ENCODE measurements at regions not wholly inside any gene's neighbourhood (a gene's known extent, or its start where the extent isn't known, plus 50 kb on each side); places are given as distances from the start of the nearest gene placed in this dataset.

GRCh38 chr13:104817271-104817670 lies 1718.2 kb downstream of the EFNB2 start:
- no peak for TF ChIP-seq CTCF (conservative IDR thresholded peaks at IDR 0.05; ENCODE audit: low read depth, low read length)
- no peak for DNase-seq (ENCODE audit: low read depth)

GRCh38 chr13:104816726-104817125 lies 1718.7 kb downstream of the EFNB2 start:
- no peak for DNase-seq (ENCODE audit: low read depth)
- TF ChIP-seq CTCF (conservative IDR thresholded peaks at IDR 0.05; ENCODE audit: low read depth, low read length) = no peak

More at GRCh38 chr13:104817271-104817670, 1718.2 kb downstream of the EFNB2 start:
- H3K4me3 ChIP-seq (ENCODE audit: low read length) = no peak overlapping the region

GRCh38 chr13:104810242-104810641 lies 1725.2 kb downstream of the EFNB2 start:
- H3K4me3 ChIP-seq (ENCODE audit: low read length) = no peak overlapping the region
- DNase-seq (ENCODE audit: low read depth) = no peak
- TF ChIP-seq CTCF (conservative IDR thresholded peaks at IDR 0.05; ENCODE audit: low read depth, low read length) = no peak

More at GRCh38 chr13:104816726-104817125, 1718.7 kb downstream of the EFNB2 start:
- H3K4me3 ChIP-seq (ENCODE audit: low read length) = no peak overlapping the region

GRCh38 chr13:104809483-104809882 lies 1726.0 kb downstream of the EFNB2 start:
- H3K4me3 ChIP-seq (ENCODE audit: low read length) = no peak overlapping the region
- no peak for TF ChIP-seq CTCF (conservative IDR thresholded peaks at IDR 0.05; ENCODE audit: low read depth, low read length)
- no peak for DNase-seq (ENCODE audit: low read depth)

- no peak overlapping the region for H3K4me3 ChIP-seq (ENCODE audit: low read length)
- TF ChIP-seq CTCF (conservative IDR thresholded peaks at IDR 0.05; ENCODE audit: low read depth, low read length) = no peak
- DNase-seq (ENCODE audit: low read depth) = no peak
Observed at GRCh38 chr13:104805346-104805745, 1730.1 kb downstream of the EFNB2 start.

GRCh38 chr13:104799152-104799551 lies 1732.9 kb upstream of the SLC10A2 start:
- TF ChIP-seq CTCF (conservative IDR thresholded peaks at IDR 0.05; ENCODE audit: low read depth, low read length) = no peak
- DNase-seq (ENCODE audit: low read depth) = no peak
- H3K4me3 ChIP-seq (ENCODE audit: low read length) = no peak overlapping the region

GRCh38 chr13:104798486-104798885 lies 1732.3 kb upstream of the SLC10A2 start:
- TF ChIP-seq CTCF (conservative IDR thresholded peaks at IDR 0.05; ENCODE audit: low read depth, low read length) = no peak

More at GRCh38 chr13:104798486-104798885, 1732.3 kb upstream of the SLC10A2 start:
- no peak overlapping the region for H3K4me3 ChIP-seq (ENCODE audit: low read length)
- no peak for DNase-seq (ENCODE audit: low read depth)

Measured in retinal pigment epithelial cell (primary cell).